Vagina (tissue), 2 donors: ENCODE measurements at regions not wholly inside any gene's neighbourhood (a gene's known extent, or its start where the extent isn't known, plus 50 kb on each side); places are given as distances from the start of the nearest gene placed in this dataset.

Experiments
- POLR2A ChIP-seq, 2 donors: fragments of 450-650 bp; IDR thresholded peaks; one replicate each; pipeline ENCODE4 v1.6.1; 2017; ENCODE audit warnings: antibody characterized with exemption in 2 of 2, mild to moderate bottlenecking in 2 of 2, moderate library complexity in 2 of 2
- POLR2AphosphoS5 ChIP-seq, 2 donors: sonication (generic); formaldehyde crosslinking; IDR thresholded peaks; one replicate each; pipeline ENCODE4 v1.9.0; 2017; ENCODE audit warnings: antibody characterized with exemption in 2 of 2, mild to moderate bottlenecking in 2 of 2, low read depth in 1 of 2; ENCODE audit not compliant: insufficient read depth in 1 of 2
- TF ChIP-seq, protein P1 (sequence below), 3 experiments: fragments of 450-650 bp in 2 of 3; fragments of 200-600 bp in 1 of 3; sonication (generic) in 1 of 3; IDR thresholded peaks; one replicate each; pipeline ENCODE4 v1.5.1; 2017 to 2019; ENCODE audit warnings: antibody characterized with exemption in 3 of 3, mild to moderate bottlenecking in 2 of 3, moderate library complexity in 2 of 3

DNA sequence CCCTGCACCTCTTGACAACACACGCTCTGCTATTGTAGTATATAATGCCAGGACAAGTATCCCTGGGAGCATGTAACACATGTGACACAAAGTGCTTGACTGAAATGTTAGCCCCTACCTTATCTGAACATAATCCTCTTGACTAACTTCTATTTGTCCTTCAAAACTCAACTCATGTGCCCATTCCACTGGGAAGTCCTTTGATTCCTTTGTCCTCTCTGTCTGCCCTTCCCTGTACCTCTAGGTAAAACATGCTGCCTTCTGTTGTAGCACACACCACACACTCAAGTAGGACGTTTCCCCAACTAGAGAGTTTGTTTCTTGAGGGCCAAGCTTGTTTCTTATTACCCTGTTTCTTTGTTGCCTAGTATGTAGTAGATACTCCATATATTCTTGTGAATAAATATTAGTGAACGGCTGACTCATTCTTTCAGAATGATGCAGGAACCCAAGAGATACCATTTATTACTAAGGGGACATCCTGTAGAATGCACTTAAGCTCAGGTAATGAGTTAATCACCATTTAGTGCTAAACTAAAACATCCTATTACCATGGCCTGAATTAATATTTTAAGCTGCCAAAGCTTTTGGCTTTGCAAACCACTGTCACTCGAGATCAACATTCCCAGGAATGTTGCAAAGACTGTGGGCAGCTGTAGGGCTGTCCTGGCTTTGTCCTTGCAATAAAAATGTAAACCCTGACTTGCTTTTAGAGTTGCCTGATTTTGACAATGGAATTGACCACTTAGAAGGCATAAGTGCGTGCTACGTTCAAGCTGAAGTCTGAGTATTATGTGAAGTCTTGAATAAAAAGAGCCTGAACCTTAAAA, 313.4 kb downstream of the COG6 start:
- no peak for TF ChIP-seq POLR2AphosphoS5 (IDR thresholded peaks at IDR 0.05; ENCODE audit: insufficient read depth in 1 of 2, low read depth in 1 of 2)
- TF ChIP-seq, protein P1, sequence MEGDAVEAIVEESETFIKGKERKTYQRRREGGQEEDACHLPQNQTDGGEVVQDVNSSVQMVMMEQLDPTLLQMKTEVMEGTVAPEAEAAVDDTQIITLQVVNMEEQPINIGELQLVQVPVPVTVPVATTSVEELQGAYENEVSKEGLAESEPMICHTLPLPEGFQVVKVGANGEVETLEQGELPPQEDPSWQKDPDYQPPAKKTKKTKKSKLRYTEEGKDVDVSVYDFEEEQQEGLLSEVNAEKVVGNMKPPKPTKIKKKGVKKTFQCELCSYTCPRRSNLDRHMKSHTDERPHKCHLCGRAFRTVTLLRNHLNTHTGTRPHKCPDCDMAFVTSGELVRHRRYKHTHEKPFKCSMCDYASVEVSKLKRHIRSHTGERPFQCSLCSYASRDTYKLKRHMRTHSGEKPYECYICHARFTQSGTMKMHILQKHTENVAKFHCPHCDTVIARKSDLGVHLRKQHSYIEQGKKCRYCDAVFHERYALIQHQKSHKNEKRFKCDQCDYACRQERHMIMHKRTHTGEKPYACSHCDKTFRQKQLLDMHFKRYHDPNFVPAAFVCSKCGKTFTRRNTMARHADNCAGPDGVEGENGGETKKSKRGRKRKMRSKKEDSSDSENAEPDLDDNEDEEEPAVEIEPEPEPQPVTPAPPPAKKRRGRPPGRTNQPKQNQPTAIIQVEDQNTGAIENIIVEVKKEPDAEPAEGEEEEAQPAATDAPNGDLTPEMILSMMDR (IDR thresholded peaks at IDR 0.05) = no peak
- TF ChIP-seq POLR2A (IDR thresholded peaks at IDR 0.05) = no peak
